ENCODE measurements at regions not wholly inside any gene's neighbourhood (a gene's known extent, or its start where the extent isn't known, plus 50 kb on each side); places are given as distances from the start of the nearest gene placed in this dataset.
"Not testable (repeated sequence)": the region's sequence is repeated elsewhere in the genome, so short reads cannot be mapped to it uniquely, and the experiment has no call there.

DNA sequence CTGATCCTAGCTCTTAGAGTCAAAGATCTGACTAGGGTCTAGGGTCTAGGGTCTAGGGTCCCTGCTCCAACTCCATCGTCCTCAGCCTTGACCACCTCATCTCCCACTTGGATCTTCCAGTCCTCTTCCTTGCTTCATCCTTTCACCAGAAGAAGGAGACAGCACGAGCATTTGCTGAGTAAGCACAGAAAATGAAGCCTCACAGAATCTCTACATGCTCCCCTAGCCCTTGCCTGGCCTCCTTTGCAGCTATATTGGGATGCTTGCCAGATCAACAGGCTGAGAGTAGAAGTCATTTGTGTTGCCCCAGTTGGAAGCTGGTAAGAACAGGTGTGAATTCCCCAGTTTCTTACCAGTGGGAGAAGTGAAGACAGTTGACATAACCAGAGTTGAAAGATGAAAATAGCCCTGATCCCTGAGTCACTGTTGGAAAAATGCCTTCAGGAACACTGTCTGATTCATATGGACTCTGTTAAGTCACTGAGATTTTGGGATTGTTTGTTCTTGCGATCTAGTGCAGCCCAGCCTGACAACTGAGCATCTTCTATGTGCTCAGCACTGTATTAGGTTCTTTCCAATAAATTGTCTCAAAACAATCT is 552.5 kb downstream of the INSC start:
- no peak for FAIRE-seq

DNA sequence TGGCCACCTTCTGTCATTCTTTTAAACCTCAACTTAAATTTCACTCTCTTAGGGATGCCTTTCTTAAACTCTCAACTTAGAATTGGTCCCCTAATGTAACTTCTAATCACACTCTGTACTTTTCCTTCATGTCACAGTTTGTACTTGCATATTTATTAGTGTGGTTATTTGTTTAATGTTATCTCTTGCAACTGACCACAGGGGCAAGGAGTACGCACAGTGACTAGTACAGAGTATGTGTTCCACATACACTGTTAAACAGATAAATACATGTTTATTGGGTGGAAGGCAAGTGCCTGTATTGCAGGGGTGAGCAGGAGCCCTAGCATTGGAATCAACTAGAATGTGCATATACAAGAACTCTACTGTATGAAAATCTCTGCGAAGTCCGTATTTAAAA is 554.0 kb downstream of the INSC start:
- no peak for FAIRE-seq

DNA sequence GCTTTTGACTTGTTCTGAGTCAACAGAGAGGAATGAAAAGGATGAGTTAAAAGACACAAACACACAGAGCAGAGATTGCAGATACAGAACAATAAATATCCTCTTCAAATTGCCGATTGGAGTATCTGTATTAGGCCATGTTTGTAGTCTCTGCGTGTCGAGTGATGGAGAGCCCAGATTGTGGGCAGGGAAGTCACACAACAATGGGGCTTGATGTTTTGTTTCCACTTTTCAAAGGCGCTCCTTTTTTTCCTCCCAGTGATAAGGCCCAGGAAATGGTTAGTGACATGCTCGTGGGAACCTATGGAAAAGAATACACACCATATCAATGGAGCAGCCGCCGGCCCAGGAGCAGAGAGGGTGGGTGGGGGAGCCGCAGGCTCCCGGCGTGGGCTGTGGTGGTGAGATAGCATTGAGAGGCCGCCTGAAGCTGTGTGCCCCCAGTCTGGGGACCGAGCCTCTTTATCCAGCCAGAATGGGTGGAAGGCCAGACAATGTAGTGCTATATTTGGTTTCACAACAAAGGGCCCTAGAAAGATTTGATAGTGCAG is 555.9 kb downstream of the INSC start:
- FAIRE-seq = no peak

DNA sequence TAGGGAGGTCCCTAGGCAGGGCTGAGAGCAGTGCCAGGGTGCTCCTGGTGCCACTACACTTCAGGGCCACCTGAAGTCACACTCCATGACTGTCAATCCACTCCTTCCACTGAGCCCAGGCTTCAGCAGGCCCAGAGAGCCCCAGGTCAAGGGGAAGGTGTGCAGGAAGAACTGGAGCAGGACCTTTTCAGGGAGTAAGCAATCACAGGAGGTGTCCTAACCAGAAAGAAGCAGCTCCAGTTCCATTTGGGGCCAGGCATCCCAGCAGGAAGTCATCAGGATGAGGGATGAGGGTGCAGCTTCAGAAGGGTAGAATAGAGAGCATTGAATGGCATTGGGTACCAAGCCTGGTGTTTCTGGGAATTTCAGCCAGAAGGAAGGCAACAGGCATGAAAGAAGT is 556.5 kb downstream of the INSC start:
- FAIRE-seq = no peak

DNA sequence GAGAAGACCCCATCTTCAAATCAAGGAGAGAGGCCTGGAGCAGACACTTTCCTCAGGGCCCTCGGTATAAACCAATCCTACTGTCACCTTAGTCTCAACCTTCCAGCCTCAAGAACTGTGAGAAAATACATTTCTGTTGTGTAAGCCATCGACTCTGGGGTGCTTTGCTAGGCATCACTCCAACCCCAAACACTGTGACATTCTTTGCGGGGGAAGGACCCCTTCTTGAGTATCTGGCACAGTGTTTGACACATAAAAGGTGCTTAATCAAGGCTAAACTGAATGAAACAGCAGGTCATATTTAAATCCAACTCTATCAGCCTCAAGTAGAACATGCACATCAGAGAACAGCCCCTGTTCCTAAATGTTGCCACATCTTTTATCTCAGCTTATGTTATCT is 558.1 kb downstream of the INSC start:
- no peak for FAIRE-seq

DNA sequence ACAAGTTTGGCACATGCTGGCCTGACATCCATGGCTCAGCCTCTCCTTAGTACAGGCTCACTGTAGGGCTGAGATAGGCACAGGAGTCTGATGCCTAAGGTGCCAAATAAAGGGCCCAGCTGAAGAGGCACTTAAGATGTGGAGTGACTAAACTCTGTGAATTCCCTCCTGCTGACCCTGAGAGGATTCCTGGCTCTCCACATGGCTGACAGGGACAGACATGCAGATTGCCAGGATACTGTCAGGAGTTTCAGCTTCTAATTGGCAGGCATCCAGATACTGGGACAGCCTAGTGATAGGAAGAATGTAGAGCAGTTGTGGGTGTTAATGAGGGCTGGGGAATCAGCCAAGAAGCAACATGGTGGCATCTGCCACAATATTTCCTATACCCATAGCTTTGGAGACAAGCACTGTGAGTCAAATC is 558.7 kb downstream of the INSC start:
- no peak for FAIRE-seq

DNA sequence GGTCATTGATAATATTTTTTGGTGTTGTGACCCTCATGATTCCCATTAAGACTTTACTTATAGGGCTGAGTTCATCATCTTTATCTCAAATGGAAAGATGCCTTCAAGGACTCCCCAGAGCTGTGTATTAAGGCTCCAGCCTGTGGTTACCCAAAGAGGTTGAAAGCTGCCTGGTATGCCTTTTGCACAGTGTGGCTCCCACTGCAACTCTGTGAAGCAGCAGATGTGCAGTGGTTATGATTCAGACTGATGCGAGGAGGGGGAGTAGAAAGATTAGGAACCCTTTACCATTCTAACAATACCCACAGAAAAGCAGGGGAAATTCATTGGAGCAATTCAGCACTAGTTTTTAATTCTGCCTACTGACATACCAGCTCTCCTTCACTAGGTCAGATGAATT is 560.0 kb downstream of the INSC start:
- FAIRE-seq = no peak

DNA sequence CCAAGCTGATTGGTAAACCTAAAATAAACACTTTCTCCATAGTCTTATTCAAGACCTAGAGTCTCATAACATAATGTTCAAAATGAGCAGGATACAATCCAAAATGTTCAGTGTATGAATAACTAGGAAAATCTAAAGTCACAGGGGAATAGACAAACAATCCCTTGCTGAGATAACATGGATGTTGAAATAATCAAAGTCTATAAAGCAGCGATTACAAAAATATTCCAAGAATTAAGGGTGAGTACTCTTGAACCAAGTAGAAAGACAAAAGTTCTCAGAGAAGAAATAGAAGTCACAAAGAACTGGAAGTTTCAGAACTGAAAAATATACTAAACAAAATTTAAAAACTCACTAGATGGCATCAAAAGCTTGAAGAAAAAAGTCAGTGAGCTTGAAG is 561.0 kb downstream of the INSC start:
- no peak for FAIRE-seq

DNA sequence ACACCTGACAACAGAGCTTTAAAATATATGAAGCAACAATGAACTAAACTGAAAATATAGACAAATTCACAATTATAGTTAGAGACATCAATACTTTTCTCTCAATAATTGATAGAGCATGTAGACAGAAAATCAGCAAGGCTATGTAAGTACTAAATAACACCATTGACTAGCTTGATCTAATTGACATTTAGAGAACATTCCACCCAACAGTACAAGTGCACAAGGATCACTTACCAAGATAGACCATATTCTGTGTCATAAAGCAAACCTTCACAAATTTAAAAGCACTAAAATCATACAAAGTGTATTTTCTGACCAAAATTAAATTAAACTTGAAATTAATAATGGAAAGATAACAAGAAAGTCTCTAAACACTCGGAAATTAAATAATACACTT is 562.5 kb downstream of the INSC start:
- no peak for FAIRE-seq

DNA sequence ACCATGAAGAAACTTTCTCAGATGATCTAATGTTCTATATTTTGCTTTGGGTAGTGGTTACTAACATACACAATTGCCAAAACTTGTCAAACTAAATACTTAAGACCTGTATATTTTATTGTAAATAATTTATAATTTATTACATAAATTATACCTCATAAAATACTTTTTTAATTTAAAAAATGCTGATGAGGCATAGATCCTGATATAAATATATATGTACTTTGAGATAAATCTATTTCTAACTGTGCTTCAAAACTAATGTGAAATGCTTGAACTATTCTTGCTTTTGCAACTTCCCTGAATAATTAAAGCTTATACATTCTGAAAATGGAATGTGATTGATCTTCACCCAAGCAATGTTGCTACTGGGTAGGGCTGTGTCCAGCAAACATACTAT is 568.8 kb downstream of the INSC start:
- FAIRE-seq = no peak

DNA sequence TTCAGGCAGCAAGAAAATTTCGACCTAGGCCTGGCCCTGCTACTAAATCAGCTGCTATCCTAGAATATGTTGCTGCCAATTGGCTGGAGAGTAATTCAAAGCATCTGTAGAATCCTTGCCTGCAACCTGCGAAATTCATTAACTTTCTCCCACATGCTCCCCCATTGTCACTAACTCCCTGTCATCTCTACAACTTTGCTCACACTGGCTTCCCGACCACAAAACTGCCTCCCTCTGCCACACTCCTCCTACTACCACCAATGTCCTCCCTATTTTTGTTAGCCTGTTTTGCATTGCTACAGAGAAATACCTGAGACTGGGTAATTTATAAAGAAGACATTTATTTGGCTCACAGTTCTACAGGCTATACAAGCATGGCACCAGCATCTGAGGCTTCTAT is 570.6 kb downstream of the INSC start:
- no peak for FAIRE-seq

DNA sequence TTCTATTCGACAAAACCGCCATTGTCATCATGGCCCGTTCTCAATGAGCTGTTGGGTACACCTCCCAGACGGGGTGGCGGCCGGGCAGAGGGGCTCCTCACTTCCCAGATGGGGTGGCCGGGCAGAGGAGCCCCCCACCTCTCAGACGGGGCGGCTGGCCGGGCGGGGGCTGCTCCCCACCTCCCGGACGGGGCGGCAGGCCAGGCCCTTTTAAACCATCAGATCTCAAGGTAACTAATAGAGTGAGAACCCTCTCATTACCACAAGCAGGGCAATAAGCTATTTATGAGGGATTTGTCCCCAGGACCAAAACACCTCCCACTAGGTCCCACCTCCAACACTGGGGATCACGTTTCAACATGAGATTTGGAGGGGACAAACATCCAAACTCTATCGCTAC is 571.5 kb downstream of the INSC start:
- not testable (repeated sequence) for FAIRE-seq

DNA sequence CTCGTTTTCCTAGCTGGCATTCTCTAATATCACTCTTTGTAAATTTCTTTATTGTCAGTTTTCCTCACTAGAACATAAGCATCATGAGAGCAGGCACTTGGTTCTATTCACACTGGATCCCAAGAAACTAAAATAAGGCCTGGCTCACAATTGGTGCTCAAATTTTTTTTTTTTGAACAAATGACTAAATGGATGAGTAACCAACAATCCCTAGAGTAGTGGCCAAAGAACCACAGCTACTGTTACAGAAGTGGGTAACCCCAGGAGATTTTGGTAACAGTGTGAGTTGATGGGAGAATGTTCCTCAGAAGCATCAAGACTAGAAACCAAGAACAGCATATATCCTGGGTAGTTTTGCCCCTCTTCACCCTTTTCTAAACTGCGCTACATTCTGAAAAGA is 572.6 kb downstream of the INSC start:
- FAIRE-seq = no peak

DNA sequence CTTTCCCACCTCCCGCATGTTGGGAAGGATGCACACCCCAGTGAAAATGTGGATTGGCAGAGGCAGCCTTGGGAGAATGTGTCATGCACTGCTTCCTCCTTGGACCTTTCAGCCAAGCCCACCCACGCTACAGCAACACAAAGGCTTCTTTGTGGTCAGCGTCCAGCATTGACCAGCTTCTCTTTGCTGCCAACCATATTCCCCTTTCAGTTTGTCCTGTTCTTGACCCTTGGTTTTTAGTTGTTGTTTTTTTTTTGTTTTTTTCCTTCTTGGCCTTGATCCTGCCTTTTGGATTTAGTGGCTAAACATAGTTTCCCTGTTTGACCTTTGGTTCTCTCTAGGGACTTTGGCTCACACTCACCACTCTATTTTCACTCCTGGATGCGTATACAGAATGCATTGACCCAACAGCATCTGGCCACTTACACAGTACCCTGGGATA is 573.6 kb downstream of the INSC start:
- FAIRE-seq = no peak

DNA sequence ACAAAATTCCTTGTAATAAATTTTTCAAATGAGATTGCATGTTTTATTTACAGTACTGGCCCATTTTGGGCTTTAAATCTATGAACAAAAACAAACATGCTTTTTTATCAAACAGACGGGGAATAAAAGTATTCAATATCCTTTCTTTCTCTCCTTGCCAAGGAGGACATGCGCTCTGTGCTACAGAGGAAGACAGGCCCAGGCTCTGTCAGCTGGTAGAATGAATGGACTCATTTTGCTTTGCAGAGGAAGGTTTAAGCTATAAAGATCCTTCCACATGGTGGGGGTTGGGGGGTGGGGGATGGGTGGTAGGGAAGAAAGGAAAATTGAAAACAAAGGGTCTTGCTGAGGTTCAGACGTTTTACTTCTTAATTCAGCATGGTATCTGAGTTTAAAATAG is 575.6 kb downstream of the INSC start:
- no peak for FAIRE-seq

DNA sequence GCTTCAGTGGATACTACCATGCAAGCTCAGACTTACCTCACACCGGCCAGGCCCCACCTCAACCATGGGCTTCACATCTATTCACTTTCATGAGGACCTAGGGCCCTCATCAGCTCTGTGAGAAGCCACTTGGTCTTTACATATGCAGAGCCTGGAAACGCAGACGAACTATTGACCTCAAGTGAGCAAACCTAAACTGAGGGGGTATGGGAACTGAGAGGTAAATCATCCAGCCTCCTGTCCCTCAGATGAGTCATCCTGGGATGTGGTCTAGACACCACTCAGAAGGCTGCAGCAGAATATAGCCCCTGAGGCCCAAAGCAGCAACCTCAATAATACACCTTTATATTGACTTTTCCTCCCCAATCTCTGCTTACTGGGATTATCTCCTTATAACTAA is 578.0 kb downstream of the INSC start:
- no peak for FAIRE-seq

DNA sequence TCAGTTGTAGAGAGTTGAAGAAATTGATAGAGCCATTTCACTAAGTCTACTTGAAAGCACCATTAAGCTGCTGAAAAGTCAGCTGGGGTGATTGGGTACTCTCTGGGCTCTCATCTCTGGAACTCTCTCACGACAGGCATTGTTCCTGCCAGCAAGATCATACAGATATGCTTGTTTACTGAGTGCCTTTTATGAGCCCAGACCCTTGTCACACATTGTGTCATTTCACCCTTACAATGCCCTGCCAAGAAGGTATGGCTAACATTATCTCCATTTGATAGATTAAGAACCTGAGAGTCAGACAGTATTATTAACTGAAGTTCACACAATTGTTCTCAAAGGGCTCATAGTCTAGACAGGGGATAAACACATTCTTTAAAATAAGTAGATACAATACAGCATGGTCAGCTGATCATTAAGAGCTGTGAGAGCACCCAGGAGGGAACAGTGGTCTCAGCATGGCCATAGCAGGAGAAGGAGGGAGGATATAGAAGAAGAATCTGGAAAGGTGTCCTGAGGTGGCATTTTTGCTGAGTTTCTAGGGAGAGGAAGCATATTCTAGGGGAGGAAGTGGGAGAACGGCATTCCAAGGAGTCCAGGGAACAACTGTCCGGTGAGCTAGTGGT is 580.5 kb downstream of the INSC start:
- no peak for FAIRE-seq

DNA sequence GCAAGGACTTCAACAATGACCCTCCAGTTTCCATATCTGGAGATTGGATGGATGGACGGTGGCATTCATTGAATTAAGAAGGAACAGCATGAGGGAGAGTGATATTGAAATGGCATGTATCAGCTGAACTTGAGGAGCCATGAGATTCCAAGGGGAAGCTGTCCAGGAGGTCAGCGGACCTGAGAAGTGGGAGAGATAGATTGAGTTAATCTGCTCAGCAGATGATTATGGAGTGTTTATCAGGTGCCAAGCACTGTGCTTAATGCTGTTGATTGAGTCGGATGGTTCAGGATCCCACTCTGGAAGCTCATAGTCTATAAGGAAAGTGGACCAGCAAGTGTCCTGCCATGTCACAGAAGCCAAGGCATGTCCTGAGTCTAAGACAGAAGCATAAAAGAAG is 581.3 kb downstream of the INSC start:
- FAIRE-seq = no peak

DNA sequence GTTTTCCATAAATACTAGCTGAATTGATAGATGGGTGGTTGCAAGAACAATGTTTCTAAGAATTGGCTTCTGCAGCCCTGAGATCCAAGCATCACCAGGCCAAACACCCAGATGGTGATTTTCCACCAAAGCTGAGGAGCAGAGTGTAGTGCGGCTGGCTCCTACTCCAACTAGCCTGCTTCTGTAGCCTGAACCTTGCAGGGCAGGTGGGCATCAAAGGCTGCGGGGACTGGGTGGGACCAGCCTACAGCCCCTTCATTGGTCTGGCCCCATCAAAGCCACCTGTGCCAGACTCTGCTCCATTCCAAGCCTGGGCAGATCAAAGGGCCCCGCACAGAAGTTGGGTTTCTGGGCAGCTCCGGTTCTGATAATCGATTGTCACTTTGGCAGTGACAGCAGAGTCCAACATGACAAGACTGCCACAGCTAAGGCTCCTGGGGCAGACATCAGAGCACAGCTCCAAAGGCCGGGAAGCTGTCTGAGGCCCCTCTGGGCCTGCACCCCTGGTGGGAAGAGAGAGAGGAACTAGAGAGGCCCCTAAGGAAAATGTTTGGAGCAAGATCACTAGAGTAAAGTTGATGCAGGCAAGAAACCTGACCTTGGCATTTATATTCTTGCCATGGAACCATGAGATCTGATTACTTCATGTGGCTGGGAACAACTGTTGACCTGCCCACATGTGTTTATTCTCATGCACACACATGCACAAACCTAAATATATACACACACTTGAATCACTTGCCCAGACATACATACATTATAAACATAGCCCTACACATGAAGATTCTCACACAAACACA is 582.9 kb downstream of the INSC start:
- no peak for FAIRE-seq

DNA sequence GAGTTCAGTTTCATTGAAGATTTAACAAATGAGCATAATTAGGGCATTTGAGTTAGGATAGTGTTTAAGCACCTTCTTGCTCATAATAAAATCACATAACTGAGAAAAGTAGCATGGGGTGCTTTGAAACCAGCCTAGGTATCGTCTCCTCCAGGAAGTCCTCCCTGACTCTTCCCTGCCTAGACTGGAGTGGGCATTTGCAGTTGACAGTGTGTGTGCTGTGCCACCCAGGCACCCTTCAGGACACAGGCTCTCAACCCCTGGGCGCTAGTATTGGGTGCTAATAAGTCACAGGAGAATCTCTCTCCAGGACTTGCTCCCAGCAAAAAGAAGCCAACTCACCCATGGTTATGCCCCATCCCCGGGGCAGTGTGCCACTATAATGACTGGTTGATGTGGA is 584.1 kb downstream of the INSC start:
- FAIRE-seq = no peak

DNA sequence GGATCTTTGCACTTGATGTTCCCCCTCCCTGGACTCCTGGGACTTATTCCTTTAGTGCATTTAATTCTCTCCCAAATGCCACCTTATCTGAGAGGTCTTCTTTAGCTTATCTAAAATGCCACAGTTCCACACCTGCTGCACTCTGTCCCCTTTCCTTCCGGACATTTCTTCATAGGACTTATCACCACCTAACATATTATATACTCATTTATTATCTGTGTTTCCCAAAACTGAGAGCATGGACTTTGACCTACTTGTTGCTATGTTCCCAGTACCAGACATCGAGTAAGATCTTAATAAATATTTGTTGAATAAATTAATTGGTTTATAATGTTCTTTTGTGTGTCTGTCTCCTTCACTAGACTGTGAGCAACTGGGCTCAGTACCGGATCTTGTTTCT is 585.3 kb downstream of the INSC start:
- FAIRE-seq = no peak

DNA sequence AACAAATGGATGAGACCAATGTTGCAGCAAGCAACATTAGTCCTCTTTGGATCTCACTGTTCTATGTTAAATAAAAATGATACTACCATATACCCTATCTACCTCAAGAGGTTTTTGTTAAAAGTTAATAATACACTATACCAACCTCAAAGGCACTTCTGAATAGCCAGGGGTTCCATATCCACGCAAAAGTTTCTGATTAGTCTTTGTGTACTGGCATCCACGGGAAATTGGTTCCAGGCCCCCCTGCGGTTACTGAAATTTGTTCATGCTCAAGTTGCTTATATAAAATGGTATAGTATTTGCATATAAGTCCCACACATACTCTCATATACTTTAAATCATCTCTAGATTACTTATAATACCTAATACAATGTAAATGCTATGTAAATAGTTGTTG is 585.7 kb downstream of the INSC start:
- FAIRE-seq = no peak

DNA sequence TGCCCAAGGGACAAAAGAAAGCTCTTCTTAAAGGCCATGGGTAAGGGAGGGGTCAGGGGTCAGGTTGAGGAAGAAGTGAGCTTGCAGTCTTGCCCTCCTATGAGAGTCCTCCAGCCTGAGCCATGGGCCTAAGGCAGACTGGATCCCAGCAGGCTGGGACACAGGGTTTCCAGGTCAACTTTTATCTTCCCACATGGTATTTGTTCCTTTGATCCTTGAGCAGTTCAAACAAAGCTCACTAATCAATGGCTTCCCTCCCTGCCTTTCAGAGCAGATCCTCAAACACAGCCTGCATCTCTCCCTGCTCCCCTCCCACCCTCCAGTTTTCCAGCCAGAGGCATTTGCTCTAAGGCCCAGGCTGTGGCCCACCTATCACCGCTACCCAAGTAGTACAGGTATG is 589.3 kb downstream of the INSC start:
- FAIRE-seq = no peak

DNA sequence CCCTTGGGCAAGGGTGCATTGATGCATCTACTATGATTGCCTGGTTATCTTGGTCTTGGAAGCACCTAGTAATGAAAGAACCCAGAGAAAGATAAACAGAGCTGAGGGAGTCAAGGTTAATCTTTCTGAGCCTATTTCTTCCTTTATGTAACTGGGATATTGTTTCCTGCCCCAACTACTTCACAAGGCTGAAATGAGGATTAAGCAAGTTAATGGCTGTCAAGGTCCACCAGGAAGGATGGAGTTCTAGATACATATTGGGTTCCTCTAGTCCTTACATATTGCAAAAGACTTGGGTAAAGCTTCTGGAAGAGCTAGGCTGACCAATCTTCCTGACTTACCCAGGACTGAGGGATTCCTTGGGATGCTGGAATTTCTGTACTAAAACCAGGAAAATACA is 589.8 kb downstream of the INSC start:
- FAIRE-seq = no peak

Data from G401.6 (cell line).